LNCaP clone FGC (cell line): ENCODE measurements at regions not wholly inside any gene's neighbourhood (a gene's known extent, or its start where the extent isn't known, plus 50 kb on each side); places are given as distances from the start of the nearest gene placed in this dataset.

Source experiments
- DNase-seq: peaks from one replicate; pipeline ENCODE4 v3.0.0-alpha.2; 2011; ENCODE audit warnings: low read depth
- H3K4me3 ChIP-seq: 2 replicates; pipeline ENCODE4 v1.5.1; 2011; ENCODE audit warnings: mild to moderate bottlenecking, low read depth, low read length, control low read depth
- CTCF ChIP-seq: IDR thresholded peaks from 2 replicates; pipeline ENCODE4 v1.5.1; 2012; ENCODE audit warnings: mild to moderate bottlenecking; ENCODE audit not compliant: control insufficient read depth, insufficient read depth; ENCODE audit errors: extremely low read depth

GRCh38 chr6:145020114-145020513, 715.2 kb downstream of the EPM2A start:
- H3K4me3 ChIP-seq, result no peak overlapping the region
- TF ChIP-seq CTCF, result no peak
- no peak for DNase-seq

GRCh38 chr6:145020543-145020942, 714.8 kb downstream of the EPM2A start:
- no peak for DNase-seq
- no peak for TF ChIP-seq CTCF
- H3K4me3 ChIP-seq, result no peak overlapping the region

GRCh38 chr6:145022199-145022796, 713.0 kb downstream of the EPM2A start:
- no peak for TF ChIP-seq CTCF
- no peak overlapping the region for H3K4me3 ChIP-seq
- no peak for DNase-seq

- TF ChIP-seq CTCF, result no peak
- no peak for DNase-seq
- no peak overlapping the region for H3K4me3 ChIP-seq
Observed at GRCh38 chr6:145023116-145023726, 712.1 kb downstream of the EPM2A start.

GRCh38 chr6:145025488-145025887, 709.8 kb downstream of the EPM2A start:
- no peak overlapping the region for H3K4me3 ChIP-seq
- no peak for TF ChIP-seq CTCF
- DNase-seq, result peak; percentile 18

GRCh38 chr6:145026267-145026679, 709.0 kb downstream of the EPM2A start:
- TF ChIP-seq CTCF, result no peak
- H3K4me3 ChIP-seq, result no peak overlapping the region
- DNase-seq, result no peak
